ENCODE measurements at regions not wholly inside any gene's neighbourhood (a gene's known extent, or its start where the extent isn't known, plus 50 kb on each side); places are given as distances from the start of the nearest gene placed in this dataset.

DNA sequence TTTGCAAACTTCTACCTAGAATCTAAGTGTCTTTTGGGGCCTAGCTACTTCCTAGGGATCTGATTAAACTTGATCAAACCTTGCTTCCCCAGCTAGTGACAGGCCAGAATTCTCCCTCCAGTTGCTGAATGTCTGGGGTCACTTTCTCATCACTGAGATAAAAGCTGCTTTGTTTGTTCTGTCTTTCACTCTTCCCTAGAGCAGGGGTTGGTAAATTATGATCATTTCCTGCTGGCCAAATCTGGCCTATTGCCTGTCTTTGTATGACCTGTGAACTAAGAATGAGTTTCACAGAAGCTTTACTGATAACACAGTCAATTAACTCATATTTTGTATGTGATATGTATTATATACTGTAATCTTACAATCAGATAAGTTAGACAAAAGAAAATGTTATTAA, 157.8 kb upstream of the AADAT start:
- TF ChIP-seq, protein P1, sequence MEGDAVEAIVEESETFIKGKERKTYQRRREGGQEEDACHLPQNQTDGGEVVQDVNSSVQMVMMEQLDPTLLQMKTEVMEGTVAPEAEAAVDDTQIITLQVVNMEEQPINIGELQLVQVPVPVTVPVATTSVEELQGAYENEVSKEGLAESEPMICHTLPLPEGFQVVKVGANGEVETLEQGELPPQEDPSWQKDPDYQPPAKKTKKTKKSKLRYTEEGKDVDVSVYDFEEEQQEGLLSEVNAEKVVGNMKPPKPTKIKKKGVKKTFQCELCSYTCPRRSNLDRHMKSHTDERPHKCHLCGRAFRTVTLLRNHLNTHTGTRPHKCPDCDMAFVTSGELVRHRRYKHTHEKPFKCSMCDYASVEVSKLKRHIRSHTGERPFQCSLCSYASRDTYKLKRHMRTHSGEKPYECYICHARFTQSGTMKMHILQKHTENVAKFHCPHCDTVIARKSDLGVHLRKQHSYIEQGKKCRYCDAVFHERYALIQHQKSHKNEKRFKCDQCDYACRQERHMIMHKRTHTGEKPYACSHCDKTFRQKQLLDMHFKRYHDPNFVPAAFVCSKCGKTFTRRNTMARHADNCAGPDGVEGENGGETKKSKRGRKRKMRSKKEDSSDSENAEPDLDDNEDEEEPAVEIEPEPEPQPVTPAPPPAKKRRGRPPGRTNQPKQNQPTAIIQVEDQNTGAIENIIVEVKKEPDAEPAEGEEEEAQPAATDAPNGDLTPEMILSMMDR (IDR thresholded peaks at IDR 0.05; ENCODE audit: insufficient read depth, low read depth, low read length), result no peak
- no peak for TF ChIP-seq EZH2 (IDR thresholded peaks at IDR 0.05; ENCODE audit: insufficient read depth, low read length)

Measured in astrocyte (in vitro differentiated cells and primary cell).